RPMI8226 (cell line): ENCODE measurements at regions not wholly inside any gene's neighbourhood (a gene's known extent, or its start where the extent isn't known, plus 50 kb on each side); places are given as distances from the start of the nearest gene placed in this dataset.
A peak's percentile ranks its signal among the peaks of the same experiment; 100 is the strongest.

ENCODE experiments used
- DNase-seq: peaks from one replicate; pipeline ENCODE4 v3.0.0-alpha.2; 2015

- DNase-seq: peak; percentile 97
These were observed 83.4 kb downstream of the FAM43A start for GRCh38 chr3:194769020-194769643.

- no peak for DNase-seq
These were observed 86.7 kb downstream of the FAM43A start for GRCh38 chr3:194772241-194773000.

GRCh38 chr3:194773216-194773615, 87.5 kb downstream of the FAM43A start:
- DNase-seq: no peak

- DNase-seq: no peak
These were observed 88.2 kb downstream of the FAM43A start for GRCh38 chr3:194773771-194774455.

- no peak for DNase-seq
These were observed 89.6 kb downstream of the FAM43A start for GRCh38 chr3:194775266-194775665.

- no peak for DNase-seq
These were observed 90.0 kb downstream of the FAM43A start for GRCh38 chr3:194775731-194776130.

DNA sequence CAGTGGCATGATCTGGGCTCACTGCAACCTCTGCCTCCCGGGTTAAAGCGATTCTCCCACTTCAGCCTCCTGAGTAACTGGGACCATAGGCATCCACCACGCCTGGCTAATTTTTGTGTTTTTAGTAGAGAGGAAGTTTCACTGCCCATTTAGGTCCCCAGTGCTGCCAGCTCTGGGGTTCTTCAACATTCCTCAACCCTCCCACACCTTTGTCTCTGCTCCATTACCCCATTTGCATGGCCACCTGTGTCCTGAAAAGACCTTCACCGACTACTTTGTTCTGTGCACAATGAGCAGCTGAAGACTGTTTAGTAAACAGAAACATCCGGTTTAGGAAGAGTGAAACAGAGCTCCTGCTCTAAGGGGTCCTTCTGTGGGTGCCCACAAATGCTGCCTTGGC, 92.0 kb downstream of the FAM43A start:
- DNase-seq: no peak

DNA sequence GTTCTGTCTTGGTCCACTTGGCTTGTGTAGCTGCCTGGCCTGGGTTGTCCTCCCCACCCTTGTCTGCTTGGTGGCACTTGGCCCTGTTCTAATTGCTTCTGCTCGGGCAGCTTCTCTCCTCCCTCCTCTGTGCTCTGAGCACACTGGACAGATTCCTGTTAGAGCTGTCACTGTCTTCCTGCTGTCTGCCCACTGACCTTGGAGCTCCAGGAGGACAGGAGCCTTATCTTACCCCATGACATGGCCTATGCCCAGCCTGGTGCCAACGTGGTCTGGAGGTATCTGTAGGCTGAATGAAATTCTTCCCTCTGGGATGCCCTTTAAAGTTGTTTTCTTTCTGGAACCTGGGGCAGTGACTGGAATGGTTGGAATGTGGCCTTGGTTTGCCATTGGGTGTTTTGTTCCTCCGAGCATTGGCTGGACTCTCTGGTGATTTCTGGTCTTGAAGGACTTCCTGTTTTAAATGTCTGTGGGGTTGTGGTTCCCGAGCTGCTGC, 94.1 kb downstream of the FAM43A start:
- no peak for DNase-seq

DNA sequence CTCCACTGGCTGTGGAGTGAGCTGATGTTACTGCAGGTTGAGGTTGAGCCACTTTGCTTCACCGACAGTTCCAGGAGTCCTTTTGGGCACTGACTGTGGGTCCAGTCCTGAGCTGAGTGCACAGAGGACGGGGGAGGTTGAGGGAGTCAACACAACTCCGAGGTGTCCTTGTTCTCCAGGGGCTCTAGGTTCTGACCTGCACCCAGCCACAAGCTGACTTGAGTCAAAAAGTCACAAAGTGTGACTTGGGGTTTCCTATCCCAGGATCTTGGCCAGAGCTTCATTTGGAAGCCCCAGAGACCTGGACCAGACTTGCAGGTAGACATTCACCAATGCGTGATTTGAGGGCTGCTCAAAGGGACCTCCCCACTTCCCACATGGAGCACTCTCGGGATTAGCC, 95.0 kb downstream of the FAM43A start:
- DNase-seq: no peak

- DNase-seq: no peak
These were observed 95.9 kb downstream of the FAM43A start for GRCh38 chr3:194781617-194782016.

- DNase-seq: no peak
These were observed 97.2 kb downstream of the FAM43A start for GRCh38 chr3:194782698-194783404.

DNA sequence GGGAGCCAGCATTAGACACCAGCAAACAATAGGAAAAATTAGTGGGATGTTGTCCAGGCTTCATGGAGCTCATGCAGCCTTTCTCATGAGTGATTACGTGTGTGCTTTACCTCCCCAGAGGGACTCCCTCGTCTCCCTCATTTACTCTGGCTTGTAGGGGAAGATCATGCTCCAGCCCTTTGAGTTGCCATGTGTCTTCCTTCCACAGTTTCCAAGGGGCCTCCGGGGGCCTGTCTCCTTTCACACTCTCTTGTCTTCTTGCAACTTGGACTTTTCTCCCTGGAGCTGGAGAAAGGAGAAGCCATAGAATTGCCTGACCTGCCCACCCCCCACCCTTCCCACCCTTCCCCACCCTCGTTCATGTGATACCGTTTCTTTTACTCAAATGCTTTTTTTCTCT, 98.7 kb downstream of the FAM43A start:
- DNase-seq: no peak

GRCh38 chr3:194785315-194785714, 99.6 kb downstream of the FAM43A start:
- DNase-seq: no peak

DNA sequence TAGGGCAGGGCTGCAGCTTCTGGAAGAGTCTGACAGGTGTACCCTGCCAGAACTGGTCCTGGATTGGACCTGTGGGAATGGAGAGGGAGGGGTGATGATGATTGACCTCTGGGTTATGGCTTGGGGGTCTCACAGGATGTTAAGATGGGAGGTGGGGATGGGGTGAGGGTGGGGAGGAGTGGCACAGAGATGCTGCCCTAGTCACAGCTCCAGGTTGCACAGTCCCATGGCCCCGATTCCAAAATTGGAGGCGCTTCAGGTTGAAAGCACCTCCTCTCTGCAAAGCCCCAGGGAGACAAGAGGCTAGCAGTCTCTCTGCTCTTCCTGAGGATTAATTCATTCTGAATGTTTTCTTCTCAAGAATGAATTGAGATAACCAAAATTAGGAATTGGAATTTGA, 101.4 kb downstream of the FAM43A start:
- DNase-seq: no peak

DNA sequence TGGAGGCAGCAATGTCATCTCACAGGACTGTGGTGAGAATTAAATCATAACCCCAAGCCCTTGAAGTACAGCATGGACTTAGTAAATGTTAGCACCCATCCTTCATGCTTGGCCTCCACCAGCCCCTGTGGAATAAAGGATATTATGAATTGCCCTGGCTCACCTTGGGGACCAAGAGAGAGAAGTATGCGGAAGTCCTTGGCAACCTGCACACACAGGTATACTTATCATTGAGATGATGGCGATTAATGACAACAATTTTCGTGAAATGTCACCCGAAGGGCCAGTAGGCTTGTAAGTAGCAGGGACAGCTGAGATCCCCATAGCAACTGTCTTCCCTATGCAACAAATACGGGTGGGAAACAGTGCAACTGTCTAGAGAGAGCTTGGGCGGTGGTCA, 102.0 kb downstream of the FAM43A start:
- no peak for DNase-seq

- no peak for DNase-seq
These were observed 106.7 kb downstream of the FAM43A start for GRCh38 chr3:194792368-194792767.

DNA sequence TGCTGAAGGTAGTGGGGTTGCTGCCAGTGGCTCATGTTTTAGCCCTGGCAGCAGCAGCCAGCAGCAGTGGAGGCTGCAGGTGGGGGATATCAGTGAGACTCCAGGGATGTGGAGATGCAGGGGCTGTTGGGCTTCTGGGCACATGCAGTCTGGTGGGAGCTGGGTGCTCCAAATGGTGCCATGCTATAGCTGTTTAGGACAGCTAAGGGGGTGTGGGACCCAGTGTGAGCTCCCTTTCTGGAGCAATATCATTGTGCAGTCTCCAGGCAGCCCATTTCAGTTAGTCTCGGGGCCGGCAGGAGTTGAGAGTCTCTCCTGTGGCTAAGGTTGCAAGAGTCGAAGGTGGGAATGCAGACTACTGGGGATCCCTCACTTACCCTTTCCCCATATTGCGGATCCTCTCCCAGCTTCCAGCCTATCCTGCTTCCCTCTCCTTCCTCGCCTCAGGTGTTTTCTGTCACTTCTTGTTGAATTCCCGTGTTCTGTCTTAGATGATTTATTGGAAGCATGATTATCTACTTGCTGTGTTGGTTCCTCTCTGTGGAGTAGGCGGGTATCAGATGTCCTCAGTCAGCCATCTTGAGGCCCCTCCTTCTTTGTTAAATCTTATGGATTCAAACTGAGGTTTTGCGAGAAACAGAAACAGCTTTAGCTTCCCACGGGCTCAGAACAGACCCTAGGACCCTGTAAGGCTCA, 112.0 kb downstream of the FAM43A start:
- DNase-seq: no peak

DNA sequence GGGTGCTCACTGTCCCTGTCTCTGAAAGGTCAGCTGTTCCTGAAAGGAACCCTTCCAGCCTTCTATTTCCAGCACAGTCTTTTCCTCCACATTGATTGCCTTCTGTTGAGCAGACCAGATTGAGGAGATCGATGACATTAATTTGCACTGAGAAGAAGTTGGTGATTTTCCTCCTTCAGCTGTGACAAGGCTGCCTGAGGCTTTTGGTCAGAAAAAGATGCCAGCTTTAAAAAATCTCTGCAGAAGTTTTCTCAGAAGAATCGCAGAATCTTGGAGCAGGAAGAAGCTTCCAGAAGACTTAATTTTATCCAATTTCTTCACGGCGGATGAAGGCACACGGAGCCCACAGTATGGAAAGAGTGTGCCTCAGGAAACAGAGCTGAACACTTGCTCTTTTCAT, 112.8 kb downstream of the FAM43A start:
- no peak for DNase-seq

DNA sequence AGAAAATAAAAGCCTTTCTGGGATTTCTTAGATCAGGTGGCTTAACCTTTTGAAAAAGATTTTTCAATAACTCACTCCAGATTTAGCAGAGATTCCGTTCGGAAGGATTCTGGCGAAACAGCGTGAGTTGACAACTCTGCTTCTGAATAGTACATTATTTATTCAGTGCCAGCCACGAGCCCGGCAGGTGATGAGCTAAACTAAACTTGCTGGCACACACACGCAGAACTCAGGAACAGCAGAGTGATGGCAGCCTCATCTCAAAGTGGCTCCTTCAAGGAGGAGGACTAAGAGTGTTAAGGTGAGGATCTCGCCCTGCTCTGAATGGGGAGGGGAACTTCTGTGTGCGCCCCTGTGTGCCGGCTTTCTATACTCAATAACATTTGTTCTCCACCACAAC, 114.3 kb downstream of the FAM43A start:
- DNase-seq: no peak

- DNase-seq: no peak
These were observed 116.1 kb downstream of the FAM43A start for GRCh38 chr3:194801461-194802432.

DNA sequence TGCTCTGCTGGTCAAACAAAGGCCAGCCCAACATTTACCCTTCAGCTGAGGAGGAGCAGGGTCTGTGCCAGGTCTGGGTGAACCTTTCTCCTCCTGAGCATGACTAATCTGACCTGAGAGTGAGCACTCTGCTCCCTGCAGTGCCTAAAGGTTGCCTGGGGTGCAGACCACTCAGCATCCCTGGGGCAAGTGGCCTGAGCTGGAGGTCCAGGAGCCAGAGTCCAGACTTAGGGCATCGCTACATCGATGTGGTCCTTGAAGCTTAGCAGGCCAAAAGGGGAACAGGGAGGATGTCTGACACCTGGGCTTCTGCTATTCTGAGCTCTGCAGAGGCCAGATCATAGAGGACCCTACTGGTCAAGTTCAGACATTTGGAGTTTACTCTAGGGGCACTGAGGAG, 119.1 kb downstream of the FAM43A start:
- DNase-seq: no peak
